ENCODE measurements at regions not wholly inside any gene's neighbourhood (a gene's known extent, or its start where the extent isn't known, plus 50 kb on each side); places are given as distances from the start of the nearest gene placed in this dataset.

DNA sequence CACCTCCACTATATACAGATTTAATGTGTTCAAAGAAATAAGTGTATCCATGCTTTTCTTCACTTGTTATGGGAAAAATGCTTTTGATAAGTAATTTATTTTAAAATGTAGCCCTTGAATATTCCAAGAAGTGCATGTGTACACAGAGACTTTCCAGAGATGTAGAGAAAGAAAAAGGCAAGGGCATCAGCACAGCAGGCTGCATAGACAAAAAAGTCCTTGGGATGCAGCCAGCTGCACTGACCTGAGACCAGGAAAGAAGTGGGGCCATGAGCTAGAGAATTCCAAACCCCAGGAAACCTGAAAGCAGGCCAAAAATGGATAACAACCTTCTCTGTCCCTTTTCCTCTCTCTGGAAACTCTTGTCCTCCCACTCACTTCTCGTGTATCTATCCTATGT lies 51.6 kb upstream of the PRDM8 start:
- DNase-seq = no peak

DNA sequence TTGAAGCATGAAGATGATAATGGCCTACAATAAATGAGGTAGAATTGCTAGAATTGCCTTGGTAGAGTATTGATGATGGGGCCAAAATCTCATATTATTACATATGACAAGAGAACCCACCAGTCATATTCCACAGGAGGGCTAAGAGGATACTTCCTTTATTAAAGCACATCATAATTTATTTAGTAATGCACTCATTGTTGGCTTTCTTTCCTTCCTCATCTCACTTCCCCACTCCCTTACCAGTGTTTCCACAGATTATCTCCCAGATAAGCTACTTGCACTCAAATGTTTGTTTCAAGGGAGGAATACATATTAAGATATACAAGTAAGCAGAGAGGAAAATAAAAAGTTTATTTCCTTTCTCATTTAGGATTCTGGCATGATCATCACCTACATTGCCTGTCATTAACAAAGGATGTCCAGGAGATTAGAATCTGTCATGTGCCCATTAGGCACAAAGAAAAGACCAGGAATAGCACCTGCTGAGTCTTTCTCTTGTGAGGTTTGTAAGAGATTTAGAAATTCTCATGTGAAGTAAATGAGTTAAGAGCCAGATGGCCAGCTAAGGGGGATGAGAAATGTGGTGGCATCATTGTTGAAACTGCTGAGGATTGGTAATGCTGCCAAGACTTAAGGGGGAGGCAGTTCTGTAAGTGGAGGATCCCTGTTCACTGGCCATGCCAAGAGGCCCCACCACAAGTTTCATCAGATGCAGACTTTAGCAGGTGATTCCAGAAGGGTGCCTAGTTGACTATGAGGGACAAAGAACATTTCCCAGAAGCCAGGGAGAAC lies 52.4 kb upstream of the PRDM8 start:
- no peak for DNase-seq

- no peak for DNase-seq
Observed at GRCh38 chr4:80143307-80143679, 54.0 kb upstream of the PRDM8 start.

DNA sequence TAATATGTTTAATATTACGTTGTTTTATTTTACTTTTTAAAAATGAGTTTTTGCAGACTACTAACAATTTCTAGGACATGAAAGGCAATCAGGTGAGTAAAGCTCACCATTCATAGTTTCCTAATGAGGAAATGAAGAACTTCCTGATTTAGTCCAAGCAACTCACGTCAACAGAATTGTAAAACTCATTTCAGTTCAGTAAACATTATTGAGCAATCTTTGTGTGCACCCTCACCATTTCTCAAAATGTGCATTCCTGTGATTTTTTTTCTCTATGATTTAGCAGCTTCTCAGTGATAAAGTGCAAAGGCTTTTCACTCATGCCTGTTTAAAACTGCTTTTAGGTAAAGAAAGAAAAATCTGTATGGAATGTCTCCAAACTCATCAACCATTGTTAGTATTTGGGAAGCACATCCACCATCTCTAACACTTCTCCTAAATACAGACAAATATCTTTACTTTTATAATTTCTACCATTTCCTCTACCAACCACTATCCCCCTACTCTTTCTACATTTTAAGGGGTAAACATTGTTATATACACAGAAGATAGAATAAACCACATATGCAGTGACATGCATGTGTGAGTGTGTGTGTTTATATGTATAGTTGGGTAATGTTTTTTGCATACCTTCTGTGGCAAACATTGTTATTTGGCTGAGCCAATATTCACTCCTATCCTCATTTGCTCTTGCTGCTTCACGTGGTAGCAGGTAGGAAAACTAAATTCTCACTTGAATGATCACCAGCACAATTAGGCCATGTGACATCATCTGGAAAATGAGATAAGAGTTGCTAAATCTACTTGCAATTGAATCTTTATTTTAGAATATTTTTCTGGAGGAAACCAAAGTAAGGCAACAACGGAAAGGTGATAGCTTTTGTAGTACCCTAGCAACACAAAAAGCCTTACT lies 54.7 kb upstream of the PRDM8 start:
- DNase-seq = no peak

- DNase-seq = no peak
Observed at GRCh38 chr4:80141543-80141942, 55.8 kb upstream of the PRDM8 start.

DNA sequence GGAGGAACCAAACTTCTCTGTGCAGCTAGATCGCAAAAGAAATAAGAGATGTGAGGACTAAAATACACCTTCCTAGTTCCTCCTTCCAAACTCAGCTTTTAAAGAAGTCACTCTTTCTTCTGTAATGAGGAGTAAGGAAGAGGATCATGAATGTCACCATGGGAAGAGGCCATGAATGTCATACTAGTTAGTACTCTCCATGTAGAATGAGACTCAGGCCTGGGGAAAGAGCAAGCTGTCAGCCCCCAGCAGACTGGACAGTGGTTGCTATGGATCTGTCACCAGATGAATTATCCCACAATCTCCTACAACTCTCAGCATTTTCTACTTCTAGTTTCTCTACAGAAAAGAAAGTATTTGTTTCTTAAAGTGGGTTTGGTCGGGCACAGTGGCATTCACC lies 57.1 kb upstream of the PRDM8 start:
- DNase-seq = no peak

GRCh38 chr4:80139671-80140070 lies 57.6 kb upstream of the PRDM8 start:
- DNase-seq = no peak

DNA sequence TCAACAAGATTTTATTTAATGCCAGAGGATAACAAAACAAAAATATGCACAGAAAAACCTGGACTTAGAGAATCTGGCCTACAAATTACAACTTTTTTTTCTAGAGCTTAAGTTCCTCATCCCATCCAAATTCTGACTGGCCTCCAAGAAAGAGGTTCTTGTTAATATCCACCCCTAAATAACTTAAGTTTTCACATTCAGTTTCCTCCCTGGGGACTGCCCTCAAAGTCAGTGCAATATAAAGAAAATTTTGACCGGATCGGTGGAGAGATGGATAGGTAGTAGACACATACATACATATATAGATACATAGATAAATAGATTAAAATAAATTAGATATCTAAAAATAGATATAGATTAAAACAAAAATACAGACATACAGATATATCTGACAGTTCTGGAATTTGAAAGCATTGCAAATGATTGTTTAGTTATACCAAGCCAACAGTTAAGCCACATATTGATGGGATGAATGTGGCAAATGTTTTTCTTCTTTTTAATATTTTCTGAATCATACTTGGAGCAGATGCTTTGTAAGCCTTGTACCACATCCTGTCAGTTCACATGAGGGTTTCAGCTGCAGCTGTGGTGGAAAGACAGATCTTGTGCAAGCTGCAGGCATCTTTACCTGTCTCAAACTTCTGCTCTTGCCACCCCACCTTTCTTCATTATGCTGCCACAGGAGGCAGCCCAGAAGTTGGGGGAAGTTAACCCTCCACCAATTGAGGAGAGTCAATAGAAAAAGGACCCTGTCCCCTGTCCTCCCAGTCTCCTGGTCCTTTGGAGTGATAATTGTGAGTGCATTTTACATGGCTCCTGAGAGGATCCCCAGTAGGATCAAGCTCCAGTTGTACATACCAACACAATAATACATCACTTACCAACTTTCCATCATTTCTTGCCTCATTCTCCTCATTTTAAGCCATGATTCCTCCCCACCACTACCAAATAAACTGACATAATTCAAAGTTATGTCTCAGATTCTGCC lies 58.5 kb upstream of the PRDM8 start:
- peak; percentile 63 for DNase-seq

DNA sequence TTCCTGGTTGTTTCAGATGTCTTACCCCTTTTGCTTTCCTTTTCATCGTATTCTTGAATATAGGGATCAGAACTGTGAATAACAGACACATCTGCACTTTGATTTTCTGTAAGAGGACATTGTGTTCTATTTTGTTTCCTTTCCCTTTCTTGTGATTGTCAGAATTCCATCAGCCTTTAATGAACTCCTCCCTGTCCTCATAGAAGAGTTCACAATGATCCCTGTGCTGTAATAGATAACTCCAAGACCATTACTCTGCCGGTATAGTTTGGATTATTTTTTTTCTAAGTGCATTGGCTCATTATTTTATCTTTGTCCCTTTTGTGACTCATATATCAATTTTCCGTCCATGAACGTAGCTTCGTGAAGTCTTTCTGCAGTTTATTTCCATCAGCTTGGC lies 59.7 kb upstream of the PRDM8 start:
- no peak for DNase-seq

DNA sequence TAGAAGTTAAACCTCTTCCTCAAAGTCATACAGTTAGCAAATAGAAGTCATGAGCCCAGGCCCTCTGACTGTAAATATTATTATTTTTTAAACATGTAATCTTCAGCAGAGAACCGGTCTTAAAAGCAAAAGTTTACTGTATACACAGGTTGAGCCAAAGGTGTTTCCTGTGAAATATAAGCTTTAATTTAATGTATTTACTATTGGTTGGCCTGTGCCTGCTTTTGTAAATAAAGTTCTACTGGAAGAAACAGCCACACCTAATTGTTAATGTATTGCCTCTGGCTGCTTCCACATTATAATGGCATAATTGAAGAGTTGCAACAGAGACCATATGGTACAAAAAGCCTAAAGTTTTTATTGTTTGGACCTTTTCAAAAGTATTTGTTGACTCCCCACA lies 61.0 kb upstream of the PRDM8 start:
- no peak for DNase-seq

GRCh38 chr4:80135702-80136058 lies 61.6 kb upstream of the PRDM8 start:
- no peak for DNase-seq

GRCh38 chr4:80134936-80135701 lies 62.1 kb upstream of the ANTXR2 start:
- DNase-seq = no peak

DNA sequence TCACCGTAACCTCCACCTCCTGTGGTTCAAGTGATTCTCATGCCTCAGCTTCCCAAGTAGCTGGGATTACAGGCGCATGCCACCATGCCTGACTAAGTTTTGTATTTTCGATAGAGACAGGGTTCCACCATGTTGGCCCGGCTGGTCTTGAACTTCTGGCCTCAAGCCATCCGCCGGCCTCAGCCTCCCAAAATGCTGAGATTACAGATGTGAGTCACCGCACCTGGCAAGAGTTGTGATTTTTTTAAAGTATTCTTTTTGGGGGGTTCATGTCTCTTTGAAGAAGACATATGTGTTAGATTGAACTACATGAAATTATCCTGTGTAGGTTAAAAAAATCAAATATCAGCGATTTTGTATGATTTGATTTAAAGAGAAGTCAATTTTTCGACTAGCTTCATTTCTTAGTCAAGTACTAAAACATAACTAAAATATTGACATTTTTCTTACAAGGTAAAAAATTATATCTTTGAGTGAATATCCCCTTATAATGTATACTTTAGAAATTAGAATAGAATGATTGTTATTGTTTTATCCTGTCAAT lies 60.3 kb upstream of the ANTXR2 start:
- DNase-seq = no peak

GRCh38 chr4:80129785-80130184 lies 56.8 kb upstream of the ANTXR2 start:
- no peak for DNase-seq

- peak; percentile 20 for DNase-seq
Observed at GRCh38 chr4:80128941-80129340, 55.9 kb upstream of the ANTXR2 start.

GRCh38 chr4:80127870-80128419 lies 54.9 kb upstream of the ANTXR2 start:
- DNase-seq = no peak

DNA sequence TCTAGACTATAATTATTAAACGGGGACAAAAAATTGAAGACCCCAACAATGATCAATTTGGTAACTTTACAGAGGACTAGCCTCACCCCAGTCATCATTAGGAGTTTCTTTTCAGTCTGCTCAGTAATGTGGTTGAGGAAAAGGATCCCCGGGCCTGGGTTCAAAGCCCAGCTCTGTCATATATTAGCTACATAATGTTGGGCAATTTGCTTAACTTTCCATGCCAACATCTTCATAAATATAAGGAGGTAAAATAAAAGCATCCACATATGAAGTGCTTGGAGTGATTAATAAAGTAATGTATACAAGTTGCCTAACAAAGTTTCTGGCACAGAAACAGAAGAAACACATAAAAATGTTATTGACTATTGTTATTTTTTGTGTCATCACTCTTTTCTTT lies 53.4 kb upstream of the ANTXR2 start:
- DNase-seq = no peak

DNA sequence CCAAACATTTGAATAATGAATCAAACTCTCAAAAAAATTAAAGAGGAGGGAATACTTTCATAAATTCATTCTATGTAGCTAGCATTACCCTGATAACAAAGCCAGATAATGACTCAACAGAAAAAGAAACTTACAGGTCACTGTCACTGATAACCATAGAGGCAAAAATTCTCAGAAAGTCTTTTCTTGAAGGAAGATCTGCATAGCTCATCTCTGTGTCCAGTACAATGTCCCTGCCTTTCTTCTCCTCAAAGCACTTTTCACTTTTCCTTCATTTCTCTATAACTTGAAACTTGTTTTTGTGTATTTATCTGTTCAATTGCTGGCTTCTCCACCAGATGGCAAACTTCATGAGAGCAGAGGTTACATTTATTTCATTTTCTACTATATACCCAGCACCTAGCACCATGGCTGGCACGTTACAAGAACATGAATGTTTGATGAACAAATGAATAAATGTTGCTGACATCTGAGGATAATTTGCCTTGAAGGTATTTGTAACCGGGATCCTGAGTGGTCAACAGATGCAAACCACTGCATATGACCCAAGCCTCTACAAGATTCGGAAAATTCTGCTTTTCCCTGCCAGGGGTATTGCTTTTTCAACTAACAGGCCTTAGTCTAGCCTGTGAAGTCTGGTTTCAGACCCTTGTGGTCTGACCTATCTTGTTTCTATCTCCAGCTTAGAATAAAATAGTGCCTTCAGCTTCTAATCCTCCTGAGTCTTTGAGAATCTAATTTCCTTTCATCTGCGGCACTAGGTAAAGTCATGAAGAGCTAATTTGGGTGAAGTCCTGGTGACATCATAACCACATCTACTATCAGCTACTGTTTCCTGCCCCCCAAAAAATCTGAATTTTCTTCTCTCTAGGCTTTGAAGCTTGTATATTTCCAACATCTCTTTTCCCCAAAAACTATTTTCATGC lies 52.5 kb upstream of the ANTXR2 start:
- DNase-seq = peak; percentile 75

GRCh38 chr4:80124246-80125211 lies 51.5 kb upstream of the ANTXR2 start:
- DNase-seq = no peak

Data from CD4-positive, alpha-beta T cell treated with Interleukin-12 subunit alpha and Interleukin-12 subunit beta, for 1 hour (primary cell).